ENCODE measurements at regions not wholly inside any gene's neighbourhood (a gene's known extent, or its start where the extent isn't known, plus 50 kb on each side); places are given as distances from the start of the nearest gene placed in this dataset.

GRCh38 chr21:14308234-14308633 is 74.7 kb downstream of the HSPA13 start:
- TF ChIP-seq EZH2 (IDR thresholded peaks at IDR 0.05; ENCODE audit: borderline replicate concordance, insufficient read depth, low read length, poor library complexity, severe bottlenecking), result no peak
- TF ChIP-seq CTCF (IDR thresholded peaks at IDR 0.05; ENCODE audit: poor library complexity, severe bottlenecking), result no peak
- no peak for TF ChIP-seq EP300 (conservative IDR thresholded peaks at IDR 0.05; ENCODE audit: poor library complexity, severe bottlenecking)
- no peak for TF ChIP-seq RAD21 (conservative IDR thresholded peaks at IDR 0.05)

All from neural cell (in vitro differentiated cells).